ENCODE measurements at regions not wholly inside any gene's neighbourhood (a gene's known extent, or its start where the extent isn't known, plus 50 kb on each side); places are given as distances from the start of the nearest gene placed in this dataset.

GRCh38 chr1:173113015-173113741, 62.4 kb upstream of the TNFSF18 start:
- TF ChIP-seq POLR2A (IDR thresholded peaks at IDR 0.05), result no peak
- TF ChIP-seq CTCF (IDR thresholded peaks at IDR 0.05), result no peak
- H3K4me1 ChIP-seq, result peaks cover 0 to 35% (median 9%) of the 10 kb centered on the region in 3 donors

GRCh38 chr1:173112129-173112528, 61.4 kb upstream of the TNFSF18 start:
- no peak for DNase-seq
- Histone ChIP-seq H3K36me3 (no peaks in the 10 kb centered on the region), H3K27ac (peak overlapping the region in 1 of 4 donors; percentile 78), H3K9me3 (peaks cover 0 to 8% (median 0%) of the 10 kb centered on the region in 3 donors), H3K27me3 (no peaks in the 10 kb centered on the region), H3K4me3 (no peak overlapping the region), H3K4me1 (peaks cover 0 to 26% (median 9%) of the 10 kb centered on the region in 3 donors)
- TF ChIP-seq POLR2A (IDR thresholded peaks at IDR 0.05) (no peak), CTCF (IDR thresholded peaks at IDR 0.05) (no peak)
- intact Hi-C loops (cut with DNase I), result no loop called here

More at GRCh38 chr1:173113015-173113741, 62.4 kb upstream of the TNFSF18 start:
- Histone ChIP-seq H3K4me3 (no peak overlapping the region), H3K27me3 (no peaks in the 10 kb centered on the region), H3K9me3 (peaks cover 0 to 5% (median 0%) of the 10 kb centered on the region in 3 donors), H3K27ac (peak overlapping the region in 3 of 4 donors; percentile 49 to 78 (median 71)), H3K36me3 (no peaks in the 10 kb centered on the region)
- DNase-seq, result no peak
- intact Hi-C loops (cut with DNase I), result no loop called here
- 44 to 58% methylated on average over 3 of the region's 3 CpGs for WGBS, 2 donors

GRCh38 chr1:173107696-173108095, 57.0 kb upstream of the TNFSF18 start:
- intact Hi-C loops (cut with DNase I), result no loop called here
- peaks cover 0 to 9% (median 8%) of the 10 kb centered on the region in 3 donors for H3K4me1 ChIP-seq
- no peak overlapping the region for H3K27ac ChIP-seq
- WGBS, 2 donors, result 79 to 95% methylated on average over 2 of the region's 2 CpGs
- H3K36me3 ChIP-seq, result no peaks in the 10 kb centered on the region
- no peaks in the 10 kb centered on the region for H3K27me3 ChIP-seq
- H3K4me3 ChIP-seq, result no peak overlapping the region
- peaks cover 0 to 19% (median 6%) of the 10 kb centered on the region in 3 donors for H3K9me3 ChIP-seq
- TF ChIP-seq POLR2A (IDR thresholded peaks at IDR 0.05) (no peak), CTCF (IDR thresholded peaks at IDR 0.05) (no peak)
- no peak for DNase-seq

GRCh38 chr1:173103006-173103405, 52.3 kb upstream of the TNFSF18 start:
- TF ChIP-seq POLR2A (IDR thresholded peaks at IDR 0.05) (no peak), CTCF (IDR thresholded peaks at IDR 0.05) (no peak)
- Histone ChIP-seq H3K9me3 (peaks cover 0 to 16% (median 6%) of the 10 kb centered on the region in 3 donors), H3K36me3 (no peaks in the 10 kb centered on the region), H3K27me3 (no peaks in the 10 kb centered on the region), H3K27ac (no peak overlapping the region), H3K4me3 (no peak overlapping the region), H3K4me1 (no peaks in the 10 kb centered on the region)
- DNase-seq, result no peak
- intact Hi-C loops (cut with DNase I), result no loop called here
- WGBS, 2 donors, result 83 to 96% methylated on average over 1 to 2 of the region's 2 CpGs

GRCh38 chr1:173101589-173101988, 50.8 kb upstream of the TNFSF18 start:
- H3K4me1 ChIP-seq, result no peaks in the 10 kb centered on the region
- peaks cover 0 to 14% (median 6%) of the 10 kb centered on the region in 3 donors for H3K9me3 ChIP-seq
- H3K36me3 ChIP-seq, result no peaks in the 10 kb centered on the region
- WGBS, 2 donors, result 45 to 46% methylated on average over 1 of the region's 1 CpG
- no peak for DNase-seq
- H3K27ac ChIP-seq, result no peak overlapping the region
- H3K27me3 ChIP-seq, result no peaks in the 10 kb centered on the region
- H3K4me3 ChIP-seq, result no peak overlapping the region
- TF ChIP-seq CTCF (IDR thresholded peaks at IDR 0.05) (no peak), POLR2A (IDR thresholded peaks at IDR 0.05) (no peak)
- intact Hi-C loops (cut with DNase I), result no loop called here

All from esophagus squamous epithelium (tissue), 5 donors.